Activated T-helper 17 cell treated with anti-CD3 and anti-CD28 coated beads, Interleukin-2, amount 50 U/mL, for 72 hours (primary cell): ENCODE measurements at regions not wholly inside any gene's neighbourhood (a gene's known extent, or its start where the extent isn't known, plus 50 kb on each side); places are given as distances from the start of the nearest gene placed in this dataset.
A peak's percentile ranks its signal among the peaks of the same experiment; 100 is the strongest.

Source experiments
- ATAC-seq: fragments of 150-1000 bp; cut with Tn5 transposase; replicated peaks from 2 replicates; pipeline ENCODE4 v1.10.0; 2021; ENCODE audit warnings: mild to moderate bottlenecking, moderate library complexity
- H3K27ac Mint-ChIP-seq: one replicate; pipeline ENCODE4 v1.8.0; 2022; ENCODE audit warnings: mixed read lengths
- H3K27me3 Mint-ChIP-seq: one replicate; pipeline ENCODE4 v1.8.0; 2022; ENCODE audit warnings: mixed read lengths
- H3K36me3 Mint-ChIP-seq: one replicate; pipeline ENCODE4 v1.8.0; 2022; ENCODE audit warnings: low read depth, mild to moderate bottlenecking, mixed read lengths
- H3K4me1 Mint-ChIP-seq: one replicate; pipeline ENCODE4 v1.8.0; 2022; ENCODE audit warnings: mixed read lengths
- H3K4me3 Mint-ChIP-seq: one replicate; pipeline ENCODE4 v1.8.0; 2022; ENCODE audit warnings: mild to moderate bottlenecking, mixed read lengths
- H3K9me3 Mint-ChIP-seq: one replicate; pipeline ENCODE4 v1.8.0; 2022; ENCODE audit warnings: mixed read lengths

DNA sequence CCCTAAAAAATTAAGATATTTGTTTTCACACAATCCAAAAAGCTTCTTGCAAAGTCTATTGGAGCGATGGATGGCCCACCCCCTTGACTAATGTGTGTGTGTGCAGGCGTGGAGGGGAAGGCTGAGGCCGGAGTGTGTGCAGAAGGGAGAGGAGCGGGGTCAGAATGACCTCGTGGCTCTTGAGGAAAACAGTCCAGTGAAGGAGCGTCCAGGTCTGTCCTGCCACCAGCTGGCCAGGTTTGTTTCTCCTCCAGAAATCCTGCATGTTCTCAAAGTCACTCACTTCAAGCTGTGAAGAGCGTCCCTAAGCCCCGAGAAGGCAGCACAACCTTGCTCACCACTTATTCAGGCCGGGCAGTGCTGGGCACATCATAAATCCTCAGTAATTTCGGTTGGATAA lies 69.5 kb upstream of the SSX2IP start:
- ATAC-seq = no peak
- Mint-ChIP-seq H3K36me3 (no peaks in the 10 kb centered on the region), H3K27ac (no peak overlapping the region), H3K27me3 (peaks cover 27% of the 10 kb centered on the region), H3K9me3 (no peaks in the 10 kb centered on the region), H3K4me3 (no peak overlapping the region), H3K4me1 (peaks cover 9% of the 10 kb centered on the region)

DNA sequence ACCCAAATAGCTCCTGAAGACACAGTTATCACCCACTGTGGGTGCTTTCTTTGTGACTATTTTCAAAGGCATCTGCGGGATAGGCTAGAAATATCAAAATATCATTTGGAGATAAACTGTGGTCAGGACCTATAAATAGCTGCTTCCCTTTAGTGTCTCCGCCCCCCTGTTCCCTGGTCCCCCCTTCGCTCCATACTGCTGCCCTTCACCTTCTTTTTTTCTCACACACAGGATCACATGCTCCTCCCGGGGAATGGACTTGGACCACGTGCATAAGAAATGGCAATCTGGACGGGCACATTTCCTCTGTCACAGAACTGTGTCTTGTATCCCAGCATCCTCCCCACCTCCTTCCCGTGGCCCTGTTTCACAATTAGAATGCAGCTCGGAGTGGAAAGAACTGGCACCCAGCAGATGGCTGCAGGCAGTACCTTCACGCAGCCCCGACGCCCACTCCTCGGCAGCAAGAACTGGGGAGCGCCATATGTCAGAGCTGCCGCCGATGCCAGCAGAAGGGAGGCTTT lies 68.8 kb upstream of the SSX2IP start:
- H3K9me3 Mint-ChIP-seq = no peaks in the 10 kb centered on the region
- no peak overlapping the region for H3K27ac Mint-ChIP-seq
- H3K4me3 Mint-ChIP-seq = peak overlapping the region; percentile 69
- peaks cover 9% of the 10 kb centered on the region for H3K4me1 Mint-ChIP-seq
- ATAC-seq = peak; percentile 51
- H3K36me3 Mint-ChIP-seq = no peaks in the 10 kb centered on the region
- H3K27me3 Mint-ChIP-seq = peaks cover 24% of the 10 kb centered on the region

DNA sequence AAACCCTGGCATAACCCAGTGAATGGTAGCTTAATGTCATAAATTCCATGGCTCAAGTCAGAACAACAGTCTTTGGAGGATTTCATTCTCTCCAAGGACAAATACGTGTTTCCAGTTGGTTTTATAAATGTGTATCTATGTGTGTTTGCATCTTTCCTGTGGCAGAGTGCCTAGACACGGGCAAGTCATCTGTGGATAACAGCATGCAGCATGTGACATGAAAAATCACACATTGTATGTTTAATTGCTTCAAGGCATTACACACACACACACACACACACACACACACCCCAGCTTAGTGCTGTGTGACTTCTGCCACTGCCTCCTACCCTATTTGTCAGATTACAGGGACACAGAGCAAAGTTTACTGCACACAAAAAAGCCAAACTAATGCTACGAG lies 68.2 kb upstream of the SSX2IP start:
- Mint-ChIP-seq H3K27ac (no peak overlapping the region), H3K27me3 (peaks cover 21% of the 10 kb centered on the region), H3K9me3 (no peaks in the 10 kb centered on the region), H3K4me1 (peaks cover 9% of the 10 kb centered on the region), H3K36me3 (no peaks in the 10 kb centered on the region), H3K4me3 (peak overlapping the region; percentile 69)
- ATAC-seq = no peak

DNA sequence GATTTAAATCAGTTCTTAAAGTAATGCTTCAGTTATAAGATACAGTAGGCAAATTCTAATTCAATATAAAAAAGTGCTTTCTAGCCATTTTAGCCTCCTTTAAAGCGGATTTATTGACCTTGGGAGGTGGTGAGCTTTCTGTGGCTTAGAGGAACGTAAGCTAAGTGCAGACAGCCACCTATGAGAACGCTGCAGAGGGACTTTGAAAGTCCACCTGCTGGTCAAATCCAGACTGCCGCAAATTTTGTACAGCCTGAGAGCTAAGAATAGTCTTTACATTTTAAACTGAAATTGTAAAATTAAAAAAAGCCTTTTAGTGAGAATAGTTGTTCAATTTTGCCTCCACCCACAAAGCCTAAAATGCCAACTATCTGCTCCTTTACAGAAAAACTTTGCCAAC lies 67.0 kb upstream of the SSX2IP start:
- ATAC-seq = no peak

DNA sequence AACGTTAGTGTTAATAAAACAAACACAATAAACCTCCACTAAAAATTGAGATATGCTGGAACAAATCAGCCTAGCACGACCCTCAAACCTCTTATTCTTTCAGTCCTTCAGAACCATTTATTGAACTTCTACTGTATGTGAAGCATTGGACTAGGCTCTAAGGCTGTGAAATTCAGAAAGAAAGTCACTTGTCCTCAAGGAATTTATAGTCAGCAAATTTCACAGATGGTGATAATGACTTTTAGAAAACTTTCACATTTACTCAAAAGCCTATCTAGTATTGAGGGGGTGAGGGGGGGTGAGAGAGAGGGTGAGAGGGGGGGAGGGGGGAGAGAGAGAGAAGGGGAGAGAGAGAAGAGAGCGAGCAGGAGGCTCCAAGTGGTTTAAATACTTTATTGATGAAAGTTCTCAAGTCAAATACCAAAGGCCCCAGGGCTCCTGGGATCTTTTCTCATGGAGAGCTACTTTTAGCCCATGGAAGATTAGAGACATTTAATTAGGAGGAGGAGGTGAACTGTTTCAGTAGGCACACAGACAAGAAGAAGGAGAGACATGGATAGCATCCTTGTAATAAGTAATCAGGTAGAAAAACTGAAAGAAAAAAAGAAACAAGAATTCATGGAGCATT lies 66.3 kb upstream of the SSX2IP start:
- H3K36me3 Mint-ChIP-seq = no peaks in the 10 kb centered on the region
- peaks cover 9% of the 10 kb centered on the region for H3K4me1 Mint-ChIP-seq
- H3K27me3 Mint-ChIP-seq = peaks cover 24% of the 10 kb centered on the region
- no peak overlapping the region for H3K4me3 Mint-ChIP-seq
- no peak for ATAC-seq
- no peak overlapping the region for H3K27ac Mint-ChIP-seq
- no peaks in the 10 kb centered on the region for H3K9me3 Mint-ChIP-seq

More for the DNA sequence above, 67.0 kb upstream of the SSX2IP start:
- Mint-ChIP-seq H3K36me3 (no peaks in the 10 kb centered on the region), H3K27me3 (peaks cover 22% of the 10 kb centered on the region), H3K4me3 (no peak overlapping the region), H3K9me3 (no peaks in the 10 kb centered on the region), H3K4me1 (peaks cover 9% of the 10 kb centered on the region), H3K27ac (no peak overlapping the region)

DNA sequence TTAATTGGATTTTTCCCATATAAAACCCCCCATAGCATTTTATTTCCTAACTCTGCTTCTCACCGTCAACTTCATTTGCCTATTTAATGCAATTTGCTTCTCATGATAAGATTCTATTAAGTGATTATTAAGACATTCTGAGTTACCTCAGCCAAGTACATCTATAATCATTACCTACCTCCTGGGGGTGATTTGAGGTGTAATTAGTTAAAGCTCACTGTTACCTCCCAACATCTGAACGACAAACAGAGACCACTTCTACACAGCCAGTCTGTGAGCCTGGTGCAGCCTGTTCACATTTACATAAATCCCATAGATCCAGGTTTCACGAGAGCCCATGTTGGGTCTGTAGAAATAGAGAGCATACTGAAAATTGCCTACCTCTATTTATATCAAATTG lies 65.7 kb upstream of the SSX2IP start:
- H3K9me3 Mint-ChIP-seq = no peaks in the 10 kb centered on the region
- H3K4me1 Mint-ChIP-seq = peaks cover 9% of the 10 kb centered on the region
- H3K27ac Mint-ChIP-seq = no peak overlapping the region
- ATAC-seq = no peak
- H3K27me3 Mint-ChIP-seq = peaks cover 30% of the 10 kb centered on the region
- no peaks in the 10 kb centered on the region for H3K36me3 Mint-ChIP-seq
- no peak overlapping the region for H3K4me3 Mint-ChIP-seq

DNA sequence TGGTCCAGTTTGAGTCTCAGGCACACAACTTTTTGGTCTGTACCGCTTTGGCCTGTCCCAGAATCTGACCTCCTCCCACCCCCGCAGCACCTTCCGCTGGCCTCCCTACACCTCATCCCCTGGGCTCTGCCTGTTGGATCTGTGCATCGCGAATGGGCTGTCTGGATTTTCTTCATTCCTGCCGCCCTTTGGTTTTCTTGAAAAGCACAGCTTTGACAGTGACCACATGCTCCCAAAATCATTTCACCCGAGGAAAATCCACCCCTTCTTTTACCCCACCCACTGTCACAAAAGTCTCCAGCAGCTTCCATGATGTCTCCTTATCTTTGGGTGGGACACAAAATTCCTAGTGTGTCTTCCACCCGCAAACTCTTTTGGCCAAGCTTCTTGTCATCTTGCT lies 65.0 kb upstream of the SSX2IP start:
- peaks cover 33% of the 10 kb centered on the region for H3K27me3 Mint-ChIP-seq
- no peak for ATAC-seq
- H3K4me3 Mint-ChIP-seq = no peak overlapping the region
- no peaks in the 10 kb centered on the region for H3K36me3 Mint-ChIP-seq
- peaks cover 9% of the 10 kb centered on the region for H3K4me1 Mint-ChIP-seq
- no peaks in the 10 kb centered on the region for H3K9me3 Mint-ChIP-seq
- no peak overlapping the region for H3K27ac Mint-ChIP-seq

DNA sequence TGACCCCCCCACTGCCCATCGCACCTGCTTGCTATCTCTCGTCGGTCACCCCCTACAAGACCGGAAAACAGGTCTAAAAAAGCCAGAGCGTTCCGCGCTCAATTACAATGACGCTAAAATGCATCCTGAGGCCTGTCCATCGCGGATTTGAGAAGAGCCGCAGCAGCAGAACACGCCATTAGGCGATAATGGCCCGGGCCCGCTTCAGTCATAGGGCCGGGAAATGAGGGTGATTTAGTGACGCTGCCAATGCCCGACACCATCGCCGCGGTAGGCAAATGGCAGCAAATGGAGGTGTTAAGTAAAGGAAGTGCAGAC lies 64.1 kb upstream of the SSX2IP start:
- Mint-ChIP-seq H3K4me3 (no peak overlapping the region), H3K27me3 (peaks cover 31% of the 10 kb centered on the region), H3K4me1 (peaks cover 13% of the 10 kb centered on the region), H3K27ac (no peak overlapping the region), H3K36me3 (no peaks in the 10 kb centered on the region), H3K9me3 (no peaks in the 10 kb centered on the region)
- no peak for ATAC-seq

DNA sequence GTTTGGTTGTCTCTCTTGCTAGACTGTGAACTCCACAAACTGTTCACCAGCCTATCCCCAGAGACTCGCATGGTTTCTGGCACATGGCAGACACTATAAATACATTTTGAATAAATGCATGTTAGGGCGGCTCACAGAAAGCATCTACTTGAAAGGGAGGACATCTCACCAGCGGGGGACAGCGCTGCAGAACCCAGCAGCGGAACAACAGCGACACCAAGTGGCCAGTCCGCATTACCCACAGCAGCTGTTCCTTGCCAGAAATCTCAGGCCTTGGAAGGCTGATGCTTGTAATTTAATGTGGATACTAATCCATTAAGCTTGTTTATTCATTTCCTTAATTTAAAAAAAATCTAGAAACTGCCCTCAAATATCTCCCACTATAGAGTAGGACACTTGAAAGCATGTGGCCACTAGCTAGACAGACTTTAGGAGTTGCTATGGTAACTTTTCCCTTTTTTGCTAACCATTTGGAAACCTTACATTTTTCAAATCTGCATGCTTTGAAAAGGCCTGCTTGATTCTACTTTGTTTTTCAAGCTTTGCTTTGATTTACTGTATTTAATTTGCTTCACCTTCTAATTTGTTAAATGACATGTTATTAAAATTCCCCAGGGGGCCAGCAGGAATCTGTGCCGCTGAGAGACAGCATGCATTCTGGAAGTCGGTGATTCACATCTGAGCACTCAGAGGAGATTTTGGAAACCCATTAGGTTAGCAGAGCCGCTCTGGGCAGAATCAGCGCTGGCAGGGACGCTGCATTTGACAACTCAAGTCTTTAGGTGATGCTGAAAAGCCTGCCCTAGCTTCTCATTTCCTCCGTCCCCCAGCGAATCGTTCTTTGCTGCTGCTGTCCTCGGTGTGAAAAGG lies 63.5 kb upstream of the SSX2IP start:
- Mint-ChIP-seq H3K4me1 (peaks cover 9% of the 10 kb centered on the region), H3K4me3 (no peak overlapping the region), H3K27ac (no peak overlapping the region), H3K36me3 (no peaks in the 10 kb centered on the region), H3K27me3 (peaks cover 26% of the 10 kb centered on the region), H3K9me3 (no peaks in the 10 kb centered on the region)
- peak; percentile 81 for ATAC-seq

DNA sequence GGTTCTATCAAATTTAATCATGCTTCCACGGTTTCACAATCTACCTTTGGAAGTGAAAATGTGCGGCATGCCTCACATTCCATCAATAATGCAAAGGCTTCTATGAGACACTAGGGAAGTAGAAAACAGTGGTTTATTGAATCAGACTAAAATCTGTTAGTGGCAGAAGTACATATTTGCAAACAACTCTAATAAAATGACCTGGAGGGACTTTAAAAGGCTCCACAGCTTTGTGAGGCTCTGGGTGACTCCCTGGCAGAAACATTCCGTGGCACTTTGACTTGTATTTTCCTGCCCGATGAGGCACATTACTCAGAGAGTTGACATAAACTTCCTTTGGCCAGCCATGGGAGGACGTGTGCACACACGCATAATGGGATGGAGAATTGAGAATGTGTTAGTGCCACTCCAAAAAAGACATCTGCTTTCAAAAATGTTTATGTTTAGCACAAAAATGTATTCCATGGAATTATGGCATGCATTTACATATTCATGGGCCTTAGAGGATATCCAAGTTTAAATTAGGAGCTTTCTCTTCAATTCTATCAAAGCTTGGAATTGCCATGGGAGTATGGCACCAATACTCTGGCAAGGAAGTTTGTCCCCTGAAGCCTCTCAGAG lies 60.0 kb upstream of the SSX2IP start:
- ATAC-seq = no peak
- no peak overlapping the region for H3K27ac Mint-ChIP-seq
- no peaks in the 10 kb centered on the region for H3K36me3 Mint-ChIP-seq
- H3K4me1 Mint-ChIP-seq = peaks cover 5% of the 10 kb centered on the region
- H3K4me3 Mint-ChIP-seq = no peak overlapping the region
- H3K9me3 Mint-ChIP-seq = no peaks in the 10 kb centered on the region
- peaks cover 24% of the 10 kb centered on the region for H3K27me3 Mint-ChIP-seq

DNA sequence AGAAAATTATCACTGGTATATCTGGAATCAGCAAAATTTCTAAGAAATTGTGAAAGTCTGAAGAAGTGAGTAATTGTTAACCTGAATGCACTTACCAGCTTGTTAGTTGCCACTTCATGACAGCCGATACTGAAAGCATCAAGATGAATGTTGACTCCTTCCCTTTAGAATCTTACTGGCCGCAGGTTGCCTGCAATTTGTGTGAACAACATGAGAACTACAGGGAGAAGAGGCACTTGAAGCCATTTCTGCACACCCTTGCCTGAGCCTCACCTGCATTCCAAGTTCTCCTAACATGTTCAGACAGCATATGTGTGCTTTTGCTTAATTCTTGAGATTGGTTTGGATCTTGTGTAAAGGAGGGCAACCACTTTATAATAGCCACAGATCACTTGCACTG lies 59.2 kb upstream of the SSX2IP start:
- Mint-ChIP-seq H3K27ac (no peak overlapping the region), H3K4me3 (no peak overlapping the region), H3K4me1 (peaks cover 5% of the 10 kb centered on the region), H3K27me3 (peaks cover 24% of the 10 kb centered on the region), H3K36me3 (no peaks in the 10 kb centered on the region), H3K9me3 (no peaks in the 10 kb centered on the region)
- ATAC-seq = peak; percentile 85

DNA sequence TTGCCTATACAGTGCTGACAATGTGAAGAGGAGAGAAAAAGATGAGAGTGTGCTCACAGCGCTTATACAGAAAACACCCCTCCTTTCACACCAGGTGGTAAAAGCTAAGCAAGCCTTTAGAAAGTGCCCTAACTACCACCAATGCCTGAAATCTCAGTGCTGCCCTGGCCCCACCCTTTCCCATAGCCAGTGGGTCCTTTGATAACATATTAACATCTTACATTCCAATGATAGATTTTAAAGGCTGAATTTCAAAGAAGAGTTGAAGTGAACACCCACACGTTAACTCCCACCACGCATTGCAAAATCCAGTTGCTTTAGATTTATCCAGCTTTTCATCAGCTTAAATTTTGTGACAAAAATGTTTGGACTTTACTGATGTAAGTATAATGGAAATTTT lies 58.1 kb upstream of the SSX2IP start:
- Mint-ChIP-seq H3K36me3 (no peaks in the 10 kb centered on the region), H3K27ac (no peak overlapping the region), H3K4me3 (no peak overlapping the region), H3K9me3 (no peaks in the 10 kb centered on the region), H3K27me3 (peaks cover 22% of the 10 kb centered on the region), H3K4me1 (peaks cover 5% of the 10 kb centered on the region)
- ATAC-seq = no peak

DNA sequence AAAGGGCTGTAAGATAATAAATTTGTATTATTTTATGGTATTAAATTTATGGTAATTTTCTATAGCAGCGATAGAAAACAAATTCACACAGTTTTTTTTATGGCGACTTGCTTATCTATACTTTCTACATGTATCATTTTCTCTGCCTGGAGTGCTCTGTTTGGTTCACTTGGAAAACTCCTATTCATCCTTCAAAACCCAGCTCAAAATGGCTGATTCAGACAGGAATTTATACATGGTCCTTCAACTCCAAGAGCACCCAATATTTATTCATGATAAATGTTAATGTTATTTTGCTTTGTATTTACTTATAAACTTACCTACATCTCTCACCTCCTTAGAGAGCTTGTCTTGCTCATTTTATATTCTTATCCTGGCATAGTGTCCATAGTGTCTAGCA lies 55.6 kb upstream of the SSX2IP start:
- Mint-ChIP-seq H3K9me3 (no peaks in the 10 kb centered on the region), H3K36me3 (no peaks in the 10 kb centered on the region)
- ATAC-seq = no peak

DNA sequence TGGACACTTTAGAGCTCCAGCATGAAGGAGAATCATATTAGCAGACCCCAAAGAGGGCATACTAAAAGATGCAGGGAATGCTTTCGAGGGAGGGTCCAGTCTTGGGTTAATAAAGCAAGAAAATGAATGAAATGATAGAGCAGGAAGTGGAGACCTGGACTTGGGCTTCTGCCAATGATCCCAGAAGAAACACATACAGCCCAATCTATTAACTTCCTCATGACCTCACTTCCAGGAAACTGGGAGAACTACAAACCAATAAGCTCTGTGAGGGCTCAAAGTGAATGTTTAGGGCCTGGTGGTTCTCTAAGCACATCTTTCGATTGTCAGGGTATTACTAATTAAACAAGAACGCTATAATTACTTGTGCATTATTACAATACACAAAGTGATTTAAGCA lies 53.6 kb upstream of the SSX2IP start:
- H3K27ac Mint-ChIP-seq = no peak overlapping the region
- H3K27me3 Mint-ChIP-seq = peaks cover 7% of the 10 kb centered on the region
- H3K36me3 Mint-ChIP-seq = no peaks in the 10 kb centered on the region
- H3K9me3 Mint-ChIP-seq = no peaks in the 10 kb centered on the region
- no peak for ATAC-seq
- H3K4me3 Mint-ChIP-seq = no peak overlapping the region
- H3K4me1 Mint-ChIP-seq = peaks cover 16% of the 10 kb centered on the region

More for the DNA sequence above, 55.6 kb upstream of the SSX2IP start:
- H3K4me1 Mint-ChIP-seq = peaks cover 21% of the 10 kb centered on the region
- H3K27ac Mint-ChIP-seq = no peak overlapping the region
- H3K4me3 Mint-ChIP-seq = no peak overlapping the region
- H3K27me3 Mint-ChIP-seq = peaks cover 13% of the 10 kb centered on the region

DNA sequence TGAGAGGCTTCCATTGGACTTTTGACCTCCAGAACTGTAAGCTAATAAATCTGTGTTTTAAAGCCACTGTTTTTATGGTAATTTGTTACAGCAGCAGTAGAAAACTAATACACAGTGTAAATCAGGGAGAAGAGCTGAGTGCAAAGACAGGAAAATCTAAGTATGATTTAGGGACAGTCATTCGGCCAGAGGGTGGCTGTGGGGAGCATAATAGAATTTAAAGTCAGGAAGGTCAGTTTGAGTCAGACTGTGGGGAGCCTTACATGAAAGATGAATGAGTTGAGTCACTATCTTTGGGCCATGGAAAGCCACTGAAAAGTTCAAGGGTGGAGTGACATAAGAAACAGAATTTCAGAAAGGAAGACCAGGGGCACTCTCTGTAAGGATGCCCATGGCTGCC lies 52.4 kb upstream of the SSX2IP start:
- ATAC-seq = peak; percentile 95
- Mint-ChIP-seq H3K4me3 (no peak overlapping the region), H3K27ac (peak overlapping the region; percentile 8)

More for the DNA sequence above, 52.4 kb upstream of the SSX2IP start:
- H3K36me3 Mint-ChIP-seq = no peaks in the 10 kb centered on the region
- H3K4me1 Mint-ChIP-seq = peaks cover 16% of the 10 kb centered on the region
- peaks cover 10% of the 10 kb centered on the region for H3K27me3 Mint-ChIP-seq
- H3K9me3 Mint-ChIP-seq = no peaks in the 10 kb centered on the region
